GM23338 (cell line): ENCODE measurements at regions not wholly inside any gene's neighbourhood (a gene's known extent, or its start where the extent isn't known, plus 50 kb on each side); places are given as distances from the start of the nearest gene placed in this dataset.

Source experiments
- ATAC-seq: fragments of 200-7000 bp; cut with Tn5 transposase; 3 replicates; pipeline ENCODE4 v1.9.1; 2020
- DNase-seq: peaks from one replicate; pipeline ENCODE4 v3.0.0-alpha.2; 2015; ENCODE audit warnings: low spot score
- H2AFZ ChIP-seq: fragments of 200-600 bp; sonication (generic); 2 replicates; pipeline ENCODE4 v1.8.0; 2016; ENCODE audit warnings: antibody characterized with exemption, mild to moderate bottlenecking, moderate library complexity
- H3F3A ChIP-seq: fragments of 200-600 bp; sonication (generic); replicated peaks from 2 replicates; pipeline ENCODE4 v1.8.0; 2017; ENCODE audit warnings: antibody characterized with exemption, mixed run types, low read depth
- H3K27ac ChIP-seq: fragments of 200-600 bp; sonication (generic); 2 replicates; pipeline ENCODE4 v1.6.1; 2016; ENCODE audit warnings: low read depth
- H3K27me3 ChIP-seq: fragments of 200-600 bp; sonication (generic); 2 replicates; pipeline ENCODE4 v1.8.0; 2016; ENCODE audit warnings: mild to moderate bottlenecking, mixed run types, moderate library complexity; ENCODE audit not compliant: insufficient read depth
- H3K36me3 ChIP-seq: fragments of 200-600 bp; sonication (generic); 2 replicates; pipeline ENCODE4 v1.8.0; 2016; ENCODE audit warnings: mild to moderate bottlenecking; ENCODE audit not compliant: insufficient read depth
- H3K4me1 ChIP-seq: fragments of 200-600 bp; sonication (generic); 2 replicates; pipeline ENCODE4 v1.8.0; 2016; ENCODE audit warnings: mild to moderate bottlenecking, moderate library complexity; ENCODE audit not compliant: insufficient read depth
- H3K4me2 ChIP-seq: fragments of 200-600 bp; sonication (generic); 2 replicates; pipeline ENCODE4 v1.7.1; 2017; ENCODE audit warnings: mixed run types
- H3K4me3 ChIP-seq: fragments of 200-600 bp; sonication (generic); 2 replicates; pipeline ENCODE4 v1.6.1; 2016; ENCODE audit warnings: mixed run types
- H3K79me2 ChIP-seq: fragments of 200-600 bp; sonication (generic); replicated peaks from 2 replicates; pipeline ENCODE4 v1.8.0; 2017; ENCODE audit warnings: mild to moderate bottlenecking; ENCODE audit not compliant: insufficient read depth
- H3K9me2 ChIP-seq: fragments of 200-600 bp; sonication (generic); 2 replicates; pipeline ENCODE4 v1.8.0; 2017; ENCODE audit not compliant: insufficient read depth
- H4K20me1 ChIP-seq: fragments of 200-600 bp; sonication (generic); replicated peaks from 2 replicates; pipeline ENCODE4 v1.8.0; 2017; ENCODE audit warnings: mild to moderate bottlenecking; ENCODE audit not compliant: insufficient read depth
- H3K27ac Mint-ChIP-seq: 2 replicates; pipeline ENCODE4 v1.8.0; 2020; ENCODE audit warnings: inconsistent platforms, mild to moderate bottlenecking, moderate library complexity, mixed read lengths
- H3K27me3 Mint-ChIP-seq: 3 replicates; pipeline ENCODE4 v1.8.0; 2022; ENCODE audit warnings: low read depth, mild to moderate bottlenecking, moderate library complexity, mixed read lengths, inconsistent platforms; ENCODE audit not compliant: insufficient read depth, poor library complexity
- H3K36me3 Mint-ChIP-seq: 3 replicates; pipeline ENCODE4 v1.8.0; 2021; ENCODE audit warnings: low read depth, mild to moderate bottlenecking, inconsistent platforms, moderate library complexity, mixed read lengths
- H3K4me1 Mint-ChIP-seq: 3 replicates; pipeline ENCODE4 v1.8.0; 2020; ENCODE audit warnings: mild to moderate bottlenecking, inconsistent platforms, mixed read lengths
- H3K4me3 Mint-ChIP-seq: 3 replicates; pipeline ENCODE4 v1.8.0; 2021; ENCODE audit warnings: moderate library complexity, mild to moderate bottlenecking, inconsistent platforms, mixed read lengths
- H3K9me3 Mint-ChIP-seq: 3 replicates; pipeline ENCODE4 v1.8.0; 2020; ENCODE audit warnings: moderate library complexity, mild to moderate bottlenecking, inconsistent platforms, mixed read lengths
- CREB1 ChIP-seq: fragments of 250-450 bp; sonication (Bioruptor Pico); IDR thresholded peaks from 2 replicates; pipeline ENCODE4 v1.5.0; 2020; ENCODE audit warnings: low read depth, mild to moderate bottlenecking, moderate library complexity
- EZH2 ChIP-seq: fragments of 200-600 bp; sonication (generic); IDR thresholded peaks from one replicate; pipeline ENCODE4 v1.8.0; 2017; ENCODE audit warnings: antibody characterized with exemption, mild to moderate bottlenecking, low read depth; ENCODE audit not compliant: unreplicated experiment
- EZH2phosphoT487 ChIP-seq: fragments of 200-600 bp; sonication (generic); IDR thresholded peaks from one replicate; pipeline ENCODE4 v1.8.1; 2018; ENCODE audit warnings: antibody characterized with exemption; ENCODE audit not compliant: unreplicated experiment
- JUNB ChIP-seq: IDR thresholded peaks from one replicate; pipeline ENCODE4 v1.6.1; 2016; ENCODE audit warnings: antibody characterized with exemption; ENCODE audit not compliant: unreplicated experiment
- NANOG ChIP-seq: IDR thresholded peaks from 2 replicates; pipeline ENCODE4 v1.6.1; 2016; ENCODE audit warnings: antibody characterized with exemption, borderline replicate concordance
- POLR2AphosphoS5 ChIP-seq: IDR thresholded peaks from 2 replicates; pipeline ENCODE4 v1.6.1; 2016; ENCODE audit warnings: antibody characterized with exemption, low read depth
- STAT1 ChIP-seq: IDR thresholded peaks from one replicate; pipeline ENCODE4 v1.6.1; 2016; ENCODE audit warnings: antibody characterized with exemption; ENCODE audit not compliant: unreplicated experiment
- ZNF114 ChIP-seq: fragments of 250-450 bp; sonication (Bioruptor Pico); IDR thresholded peaks from 2 replicates; pipeline ENCODE4 v1.5.0; 2020; ENCODE audit warnings: mild to moderate bottlenecking, moderate library complexity
- ZNF331 ChIP-seq: fragments of 250-450 bp; sonication (Bioruptor Pico); IDR thresholded peaks from 2 replicates; pipeline ENCODE4 v1.5.0; 2020; ENCODE audit warnings: low read depth, mild to moderate bottlenecking, moderate library complexity
- TF ChIP-seq, protein P1 (sequence below): IDR thresholded peaks from one replicate; pipeline ENCODE4 v1.6.1; 2018; ENCODE audit warnings: antibody characterized with exemption; ENCODE audit not compliant: unreplicated experiment
- TF ChIP-seq, protein P2 (sequence below), 2 experiments: fragments of 200-600 bp in 1 of 2; sonication (generic) in 1 of 2; conservative IDR thresholded peaks; 2 replicates each; pipeline versions ENCODE4 v1.5.1 to v1.6.1; 2016 to 2017; ENCODE audit warnings: antibody characterized with exemption in 2 of 2, low read depth in 2 of 2, mild to moderate bottlenecking in 2 of 2, moderate library complexity in 1 of 2
- TF ChIP-seq, protein P3 (sequence below): fragments of 250-450 bp; sonication (Bioruptor Pico); IDR thresholded peaks from 2 replicates; pipeline ENCODE4 v1.5.0; 2020; ENCODE audit warnings: mild to moderate bottlenecking, moderate library complexity

DNA sequence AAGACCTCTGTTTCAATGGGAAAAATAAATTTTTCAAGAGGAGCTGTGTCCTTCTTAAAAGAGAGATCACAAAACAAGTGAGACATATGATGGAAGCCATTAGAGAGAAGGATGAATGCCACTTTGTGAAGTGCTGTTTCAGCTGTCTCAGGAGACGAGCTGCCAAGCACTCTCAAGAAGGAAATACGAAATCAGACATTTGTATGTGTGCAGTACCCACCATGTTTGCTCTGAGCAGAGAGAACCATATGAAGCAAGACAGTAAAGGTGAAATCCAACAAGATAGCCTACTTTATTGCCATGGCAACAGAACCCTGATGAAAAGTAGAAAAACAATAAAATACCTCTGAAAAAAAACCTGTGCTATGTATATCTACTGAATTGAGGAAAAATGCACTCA is 168.1 kb downstream of the AMY1C start:
- Histone ChIP-seq H3K36me3 (no peaks in the 10 kb centered on the region), H3K27ac (no peak overlapping the region), H2AFZ (0 out of 2 replicates have a peak overlapping the region, but pooled peaks have one; percentile 14), H3K4me1 (no peaks in the 10 kb centered on the region), H3F3A (no peaks in the 10 kb centered on the region), H3K9me2 (no peaks in the 10 kb centered on the region), H3K79me2 (no peaks in the 10 kb centered on the region), H3K4me2 (no peak overlapping the region), H3K4me3 (no peak overlapping the region), H4K20me1 (no peaks in the 10 kb centered on the region), H3K27me3 (no peaks in the 10 kb centered on the region)
- Mint-ChIP-seq H3K36me3 (no peaks in the 10 kb centered on the region), H3K27me3 (no peaks in the 10 kb centered on the region), H3K4me3 (no peak overlapping the region), H3K4me1 (peaks cover 6% of the 10 kb centered on the region; the same call in 2 of the 3 replicates), H3K27ac (no peak overlapping the region), H3K9me3 (no peaks in the 10 kb centered on the region; the same call in 1 of the 3 replicates)
- ATAC-seq (no peak), DNase-seq (no peak)
- no peak for TF ChIP-seq JUNB

DNA sequence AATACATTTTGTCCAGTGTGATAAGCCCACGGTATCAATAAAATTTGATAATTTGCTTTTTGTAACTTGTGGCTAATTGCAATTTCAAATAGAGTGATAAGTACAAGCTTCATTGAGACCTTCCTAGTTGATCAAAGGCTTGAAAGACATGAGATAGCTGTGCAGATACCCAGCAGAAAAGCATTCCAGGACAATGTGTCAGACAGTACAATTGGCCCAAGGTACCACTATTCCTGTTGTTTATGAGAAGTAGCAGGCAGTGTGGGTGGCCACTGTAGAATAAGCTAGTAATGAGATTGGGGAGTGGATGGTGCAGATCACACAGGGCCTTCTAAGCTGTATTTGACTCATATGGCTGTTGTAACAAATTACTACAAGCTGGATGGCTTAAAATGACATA is 182.2 kb downstream of the AMY1C start:
- Mint-ChIP-seq H3K4me3 (no peak overlapping the region), H3K9me3 (0 out of 3 replicates have a peak, but pooled peaks cover 2% of the 10 kb centered on the region), H3K36me3 (no peaks in the 10 kb centered on the region; the same call in 2 of the 3 replicates), H3K4me1 (no peaks in the 10 kb centered on the region), H3K27me3 (no peaks in the 10 kb centered on the region), H3K27ac (no peak overlapping the region)
- Histone ChIP-seq H3K79me2 (no peaks in the 10 kb centered on the region), H3F3A (no peaks in the 10 kb centered on the region), H3K9me2 (peaks cover 9% of the 10 kb centered on the region; the same call in 1 of the 2 replicates), H2AFZ (no peak overlapping the region), H3K27ac (no peak overlapping the region), H3K36me3 (no peaks in the 10 kb centered on the region), H3K4me1 (no peaks in the 10 kb centered on the region), H3K27me3 (no peaks in the 10 kb centered on the region), H3K4me2 (no peak overlapping the region), H4K20me1 (no peaks in the 10 kb centered on the region), H3K4me3 (no peak overlapping the region)
- DNase-seq (no peak), ATAC-seq (no peak)
- TF ChIP-seq STAT1, result no peak
- no peak for TF ChIP-seq ZNF331 (CRISPR knock-in tag)
- no peak for TF ChIP-seq NANOG
- TF ChIP-seq CREB1 (CRISPR knock-in tag), result no peak
- TF ChIP-seq, protein P1, sequence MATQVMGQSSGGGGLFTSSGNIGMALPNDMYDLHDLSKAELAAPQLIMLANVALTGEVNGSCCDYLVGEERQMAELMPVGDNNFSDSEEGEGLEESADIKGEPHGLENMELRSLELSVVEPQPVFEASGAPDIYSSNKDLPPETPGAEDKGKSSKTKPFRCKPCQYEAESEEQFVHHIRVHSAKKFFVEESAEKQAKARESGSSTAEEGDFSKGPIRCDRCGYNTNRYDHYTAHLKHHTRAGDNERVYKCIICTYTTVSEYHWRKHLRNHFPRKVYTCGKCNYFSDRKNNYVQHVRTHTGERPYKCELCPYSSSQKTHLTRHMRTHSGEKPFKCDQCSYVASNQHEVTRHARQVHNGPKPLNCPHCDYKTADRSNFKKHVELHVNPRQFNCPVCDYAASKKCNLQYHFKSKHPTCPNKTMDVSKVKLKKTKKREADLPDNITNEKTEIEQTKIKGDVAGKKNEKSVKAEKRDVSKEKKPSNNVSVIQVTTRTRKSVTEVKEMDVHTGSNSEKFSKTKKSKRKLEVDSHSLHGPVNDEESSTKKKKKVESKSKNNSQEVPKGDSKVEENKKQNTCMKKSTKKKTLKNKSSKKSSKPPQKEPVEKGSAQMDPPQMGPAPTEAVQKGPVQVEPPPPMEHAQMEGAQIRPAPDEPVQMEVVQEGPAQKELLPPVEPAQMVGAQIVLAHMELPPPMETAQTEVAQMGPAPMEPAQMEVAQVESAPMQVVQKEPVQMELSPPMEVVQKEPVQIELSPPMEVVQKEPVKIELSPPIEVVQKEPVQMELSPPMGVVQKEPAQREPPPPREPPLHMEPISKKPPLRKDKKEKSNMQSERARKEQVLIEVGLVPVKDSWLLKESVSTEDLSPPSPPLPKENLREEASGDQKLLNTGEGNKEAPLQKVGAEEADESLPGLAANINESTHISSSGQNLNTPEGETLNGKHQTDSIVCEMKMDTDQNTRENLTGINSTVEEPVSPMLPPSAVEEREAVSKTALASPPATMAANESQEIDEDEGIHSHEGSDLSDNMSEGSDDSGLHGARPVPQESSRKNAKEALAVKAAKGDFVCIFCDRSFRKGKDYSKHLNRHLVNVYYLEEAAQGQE, result no peak
- TF ChIP-seq, protein P2, sequence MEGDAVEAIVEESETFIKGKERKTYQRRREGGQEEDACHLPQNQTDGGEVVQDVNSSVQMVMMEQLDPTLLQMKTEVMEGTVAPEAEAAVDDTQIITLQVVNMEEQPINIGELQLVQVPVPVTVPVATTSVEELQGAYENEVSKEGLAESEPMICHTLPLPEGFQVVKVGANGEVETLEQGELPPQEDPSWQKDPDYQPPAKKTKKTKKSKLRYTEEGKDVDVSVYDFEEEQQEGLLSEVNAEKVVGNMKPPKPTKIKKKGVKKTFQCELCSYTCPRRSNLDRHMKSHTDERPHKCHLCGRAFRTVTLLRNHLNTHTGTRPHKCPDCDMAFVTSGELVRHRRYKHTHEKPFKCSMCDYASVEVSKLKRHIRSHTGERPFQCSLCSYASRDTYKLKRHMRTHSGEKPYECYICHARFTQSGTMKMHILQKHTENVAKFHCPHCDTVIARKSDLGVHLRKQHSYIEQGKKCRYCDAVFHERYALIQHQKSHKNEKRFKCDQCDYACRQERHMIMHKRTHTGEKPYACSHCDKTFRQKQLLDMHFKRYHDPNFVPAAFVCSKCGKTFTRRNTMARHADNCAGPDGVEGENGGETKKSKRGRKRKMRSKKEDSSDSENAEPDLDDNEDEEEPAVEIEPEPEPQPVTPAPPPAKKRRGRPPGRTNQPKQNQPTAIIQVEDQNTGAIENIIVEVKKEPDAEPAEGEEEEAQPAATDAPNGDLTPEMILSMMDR (conservative IDR thresholded peaks at IDR 0.05; ENCODE audit: low read depth in 2 of 2), result no peak
- TF ChIP-seq EZH2phosphoT487, result no peak
- TF ChIP-seq, protein P3, sequence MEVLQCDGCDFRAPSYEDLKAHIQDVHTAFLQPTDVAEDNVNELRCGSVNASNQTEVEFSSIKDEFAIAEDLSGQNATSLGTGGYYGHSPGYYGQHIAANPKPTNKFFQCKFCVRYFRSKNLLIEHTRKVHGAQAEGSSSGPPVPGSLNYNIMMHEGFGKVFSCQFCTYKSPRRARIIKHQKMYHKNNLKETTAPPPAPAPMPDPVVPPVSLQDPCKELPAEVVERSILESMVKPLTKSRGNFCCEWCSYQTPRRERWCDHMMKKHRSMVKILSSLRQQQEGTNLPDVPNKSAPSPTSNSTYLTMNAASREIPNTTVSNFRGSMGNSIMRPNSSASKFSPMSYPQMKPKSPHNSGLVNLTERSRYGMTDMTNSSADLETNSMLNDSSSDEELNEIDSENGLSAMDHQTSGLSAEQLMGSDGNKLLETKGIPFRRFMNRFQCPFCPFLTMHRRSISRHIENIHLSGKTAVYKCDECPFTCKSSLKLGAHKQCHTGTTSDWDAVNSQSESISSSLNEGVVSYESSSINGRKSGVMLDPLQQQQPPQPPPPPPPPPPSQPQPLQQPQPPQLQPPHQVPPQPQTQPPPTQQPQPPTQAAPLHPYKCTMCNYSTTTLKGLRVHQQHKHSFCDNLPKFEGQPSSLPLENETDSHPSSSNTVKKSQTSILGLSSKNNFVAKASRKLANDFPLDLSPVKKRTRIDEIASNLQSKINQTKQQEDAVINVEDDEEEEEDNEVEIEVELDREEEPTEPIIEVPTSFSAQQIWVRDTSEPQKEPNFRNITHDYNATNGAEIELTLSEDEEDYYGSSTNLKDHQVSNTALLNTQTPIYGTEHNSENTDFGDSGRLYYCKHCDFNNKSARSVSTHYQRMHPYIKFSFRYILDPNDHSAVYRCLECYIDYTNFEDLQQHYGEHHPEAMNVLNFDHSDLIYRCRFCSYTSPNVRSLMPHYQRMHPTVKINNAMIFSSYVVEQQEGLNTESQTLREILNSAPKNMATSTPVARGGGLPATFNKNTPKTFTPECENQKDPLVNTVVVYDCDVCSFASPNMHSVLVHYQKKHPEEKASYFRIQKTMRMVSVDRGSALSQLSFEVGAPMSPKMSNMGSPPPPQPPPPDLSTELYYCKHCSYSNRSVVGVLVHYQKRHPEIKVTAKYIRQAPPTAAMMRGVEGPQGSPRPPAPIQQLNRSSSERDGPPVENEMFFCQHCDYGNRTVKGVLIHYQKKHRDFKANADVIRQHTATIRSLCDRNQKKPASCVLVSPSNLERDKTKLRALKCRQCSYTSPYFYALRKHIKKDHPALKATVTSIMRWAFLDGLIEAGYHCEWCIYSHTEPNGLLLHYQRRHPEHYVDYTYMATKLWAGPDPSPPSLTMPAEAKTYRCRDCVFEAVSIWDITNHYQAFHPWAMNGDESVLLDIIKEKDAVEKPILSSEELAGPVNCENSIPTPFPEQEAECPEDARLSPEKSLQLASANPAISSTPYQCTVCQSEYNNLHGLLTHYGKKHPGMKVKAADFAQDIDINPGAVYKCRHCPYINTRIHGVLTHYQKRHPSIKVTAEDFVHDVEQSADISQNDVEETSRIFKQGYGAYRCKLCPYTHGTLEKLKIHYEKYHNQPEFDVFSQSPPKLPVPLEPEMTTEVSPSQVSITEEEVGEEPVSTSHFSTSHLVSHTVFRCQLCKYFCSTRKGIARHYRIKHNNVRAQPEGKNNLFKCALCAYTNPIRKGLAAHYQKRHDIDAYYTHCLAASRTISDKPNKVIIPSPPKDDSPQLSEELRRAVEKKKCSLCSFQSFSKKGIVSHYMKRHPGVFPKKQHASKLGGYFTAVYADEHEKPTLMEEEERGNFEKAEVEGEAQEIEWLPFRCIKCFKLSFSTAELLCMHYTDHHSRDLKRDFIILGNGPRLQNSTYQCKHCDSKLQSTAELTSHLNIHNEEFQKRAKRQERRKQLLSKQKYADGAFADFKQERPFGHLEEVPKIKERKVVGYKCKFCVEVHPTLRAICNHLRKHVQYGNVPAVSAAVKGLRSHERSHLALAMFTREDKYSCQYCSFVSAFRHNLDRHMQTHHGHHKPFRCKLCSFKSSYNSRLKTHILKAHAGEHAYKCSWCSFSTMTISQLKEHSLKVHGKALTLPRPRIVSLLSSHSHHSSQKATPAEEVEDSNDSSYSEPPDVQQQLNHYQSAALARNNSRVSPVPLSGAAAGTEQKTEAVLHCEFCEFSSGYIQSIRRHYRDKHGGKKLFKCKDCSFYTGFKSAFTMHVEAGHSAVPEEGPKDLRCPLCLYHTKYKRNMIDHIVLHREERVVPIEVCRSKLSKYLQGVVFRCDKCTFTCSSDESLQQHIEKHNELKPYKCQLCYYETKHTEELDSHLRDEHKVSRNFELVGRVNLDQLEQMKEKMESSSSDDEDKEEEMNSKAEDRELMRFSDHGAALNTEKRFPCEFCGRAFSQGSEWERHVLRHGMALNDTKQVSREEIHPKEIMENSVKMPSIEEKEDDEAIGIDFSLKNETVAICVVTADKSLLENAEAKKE (CRISPR knock-in tag), result no peak
- no peak for TF ChIP-seq POLR2AphosphoS5
- TF ChIP-seq ZNF114, result no peak
- no peak for TF ChIP-seq JUNB
- TF ChIP-seq EZH2, result no peak
